GM18519 (cell line): ENCODE measurements at regions not wholly inside any gene's neighbourhood (a gene's known extent, or its start where the extent isn't known, plus 50 kb on each side); places are given as distances from the start of the nearest gene placed in this dataset.

Experiments used
- ATAC-seq: cut with Tn5 transposase; IDR thresholded peaks from one replicate; pipeline ENCODE4 v1.9.1; 2021; ENCODE audit warnings: mild to moderate bottlenecking, moderate library complexity; ENCODE audit not compliant: unreplicated experiment, low FRiP score

- no peak for ATAC-seq
These were observed 102.8 kb upstream of the NUDT4 start for GRCh38 chr12:93274937-93275336.

GRCh38 chr12:93275589-93275988, 102.1 kb upstream of the NUDT4 start:
- ATAC-seq = no peak

DNA sequence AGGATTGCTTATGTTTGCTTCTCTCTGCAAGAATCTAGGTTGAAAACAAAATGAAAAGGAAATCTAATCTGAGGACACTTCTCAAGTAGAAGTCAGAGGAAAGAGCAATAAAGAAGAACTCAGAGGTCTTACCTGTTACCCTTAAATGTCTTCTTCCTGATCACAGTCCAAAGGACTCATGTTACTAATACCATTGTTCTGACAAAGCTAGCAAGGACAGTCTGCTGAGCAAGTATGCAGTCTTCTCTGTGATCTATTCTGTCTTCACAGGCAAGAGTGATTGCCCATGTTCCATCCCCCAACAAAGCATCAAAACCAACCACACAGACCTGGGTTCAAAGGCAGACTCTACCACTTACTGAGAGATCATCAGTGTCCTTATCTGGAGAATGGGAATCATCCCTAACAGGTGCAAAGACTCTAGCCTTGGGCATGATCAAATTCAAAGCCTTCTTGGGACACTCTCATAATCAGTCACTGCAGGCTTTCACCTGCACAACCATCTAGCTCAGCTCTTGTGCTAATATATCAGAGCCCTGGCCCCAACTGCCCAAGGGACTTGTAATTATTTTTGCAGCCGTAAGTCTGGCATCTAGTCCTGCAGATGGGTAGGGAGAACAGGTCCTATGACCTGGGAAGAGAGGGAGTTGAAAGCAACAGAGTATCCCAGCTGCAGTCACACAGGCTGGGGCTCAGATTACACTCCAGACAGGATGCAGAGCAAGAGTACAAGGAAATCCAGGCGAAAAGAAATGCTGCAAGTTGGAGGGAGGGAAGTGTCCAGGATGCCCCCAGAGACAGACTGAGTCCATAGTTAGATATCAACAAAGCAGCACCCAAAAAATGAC, 97.9 kb upstream of the NUDT4 start:
- ATAC-seq = no peak

DNA sequence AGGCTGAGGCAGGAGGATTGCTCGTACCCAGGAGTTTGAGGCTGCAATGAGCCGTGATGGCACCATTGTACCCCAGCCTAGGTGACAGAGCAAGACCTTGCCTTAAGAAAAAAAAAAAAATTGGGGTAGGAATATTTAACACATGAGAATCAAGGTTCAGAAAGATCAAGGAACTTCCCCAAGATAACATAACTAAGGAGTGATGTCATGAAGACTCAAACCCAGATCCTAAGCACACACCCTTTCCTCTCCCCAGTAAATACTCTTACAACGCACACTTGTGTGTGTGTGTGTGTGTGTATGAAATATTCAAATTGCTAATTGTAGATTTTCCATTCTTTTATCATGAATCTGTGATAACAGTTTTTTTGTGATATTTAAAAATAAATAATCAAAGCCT, 90.6 kb upstream of the NUDT4 start:
- ATAC-seq = no peak

- ATAC-seq = no peak
These were observed 89.1 kb upstream of the NUDT4 start for GRCh38 chr12:93288626-93289025.

DNA sequence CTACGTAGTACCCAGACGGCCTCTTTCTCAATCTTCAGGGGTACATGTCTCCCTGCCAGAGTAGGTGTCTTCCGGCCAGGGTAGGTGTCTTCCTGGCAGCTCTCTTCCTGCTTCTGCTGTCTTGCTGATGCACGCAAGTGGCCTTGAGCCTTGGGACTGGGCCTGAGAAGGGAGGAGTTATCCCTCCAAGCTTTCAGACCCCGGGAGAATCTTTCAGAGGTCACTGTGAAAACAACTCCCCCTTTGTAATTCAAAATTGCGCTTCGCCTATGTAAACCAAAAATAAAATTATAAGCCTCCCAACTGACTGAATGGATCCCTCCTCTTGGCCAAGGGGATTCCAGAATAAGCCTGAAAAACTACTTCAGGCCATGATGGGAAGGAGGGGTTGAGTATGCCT, 87.3 kb upstream of the NUDT4 start:
- ATAC-seq = no peak

GRCh38 chr12:93292213-93292612, 85.5 kb upstream of the NUDT4 start:
- no peak for ATAC-seq

DNA sequence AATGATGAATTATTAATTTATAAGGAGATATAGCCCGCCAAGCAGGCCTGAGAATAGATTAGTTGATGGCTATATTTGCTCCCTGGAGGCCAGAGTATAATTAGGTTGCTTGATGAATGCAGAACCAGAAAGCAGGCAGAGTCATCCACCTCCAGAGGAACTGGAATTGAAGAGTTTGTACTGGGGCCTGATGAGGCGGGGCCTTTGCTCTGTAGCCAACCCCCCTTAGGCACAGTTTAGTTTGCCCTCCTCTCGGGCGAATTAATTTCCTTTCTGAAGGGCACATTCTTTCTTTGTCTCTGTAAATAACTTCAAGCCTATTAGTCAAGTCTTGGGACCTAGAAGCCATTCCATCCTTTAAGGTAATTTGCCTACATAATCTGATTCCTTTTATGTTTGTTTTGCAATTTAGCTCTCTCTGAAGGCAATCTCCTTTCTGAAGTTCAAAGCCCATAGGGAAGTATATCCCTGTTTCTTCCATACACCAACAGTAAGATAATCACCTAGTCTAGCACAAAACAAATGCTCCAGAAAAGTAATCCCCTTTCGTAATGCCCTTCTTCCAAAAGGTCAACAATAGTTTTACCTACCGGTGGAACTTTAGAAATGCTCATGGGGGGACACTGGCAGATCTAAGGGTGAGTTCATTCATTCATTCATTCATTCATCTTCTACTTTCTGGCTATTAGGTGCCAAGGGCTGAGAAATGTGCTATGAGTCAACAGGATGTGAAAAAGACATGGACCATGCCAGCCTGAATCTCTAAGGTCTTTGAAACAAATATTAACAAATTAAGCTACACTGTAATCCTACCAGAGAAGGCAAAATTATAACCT, 84.8 kb upstream of the NUDT4 start:
- ATAC-seq = no peak

DNA sequence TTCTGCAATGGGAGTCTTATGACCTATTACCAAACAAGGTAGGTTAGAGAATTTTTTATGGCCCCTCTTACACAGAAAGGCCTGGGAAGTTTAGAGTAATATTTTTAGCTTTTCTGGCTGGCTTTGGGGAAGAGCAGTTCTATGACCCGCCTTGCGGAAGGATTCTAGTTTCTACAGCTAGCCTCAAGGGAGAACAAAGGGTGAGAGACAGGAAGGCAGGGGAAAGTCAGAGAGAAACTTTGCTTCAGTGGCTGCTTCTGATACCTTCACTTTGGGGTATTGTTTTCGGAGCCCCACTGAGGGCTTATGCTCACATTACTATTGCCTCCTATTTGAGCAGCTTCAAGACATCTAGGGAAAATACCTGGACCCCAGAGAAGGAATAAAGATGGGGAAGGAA, 80.7 kb upstream of the NUDT4 start:
- peak; percentile 68 for ATAC-seq

- ATAC-seq = no peak
These were observed 80.2 kb upstream of the NUDT4 start for GRCh38 chr12:93297536-93297935.

- no peak for ATAC-seq
These were observed 78.4 kb upstream of the NUDT4 start for GRCh38 chr12:93299262-93299846.

DNA sequence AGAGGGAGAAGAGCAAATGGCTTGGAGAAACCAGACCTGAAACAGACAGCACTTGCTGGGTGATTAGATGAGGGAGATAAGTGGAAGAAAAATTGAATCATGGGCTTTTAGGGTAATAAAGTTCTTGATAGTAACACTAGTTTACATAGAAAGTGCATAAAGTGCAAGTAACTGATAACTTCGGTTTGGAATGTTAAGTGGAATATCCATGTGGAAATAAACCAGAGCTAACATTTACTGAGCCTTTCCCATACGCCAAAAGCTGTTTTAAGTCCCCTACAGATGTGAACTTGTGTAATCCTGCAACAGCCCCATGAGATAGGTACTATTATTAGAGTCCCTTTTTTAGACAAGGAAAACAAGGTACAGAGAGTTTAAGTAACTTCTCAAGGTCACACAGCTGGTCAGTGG, 77.1 kb upstream of the NUDT4 start:
- no peak for ATAC-seq

DNA sequence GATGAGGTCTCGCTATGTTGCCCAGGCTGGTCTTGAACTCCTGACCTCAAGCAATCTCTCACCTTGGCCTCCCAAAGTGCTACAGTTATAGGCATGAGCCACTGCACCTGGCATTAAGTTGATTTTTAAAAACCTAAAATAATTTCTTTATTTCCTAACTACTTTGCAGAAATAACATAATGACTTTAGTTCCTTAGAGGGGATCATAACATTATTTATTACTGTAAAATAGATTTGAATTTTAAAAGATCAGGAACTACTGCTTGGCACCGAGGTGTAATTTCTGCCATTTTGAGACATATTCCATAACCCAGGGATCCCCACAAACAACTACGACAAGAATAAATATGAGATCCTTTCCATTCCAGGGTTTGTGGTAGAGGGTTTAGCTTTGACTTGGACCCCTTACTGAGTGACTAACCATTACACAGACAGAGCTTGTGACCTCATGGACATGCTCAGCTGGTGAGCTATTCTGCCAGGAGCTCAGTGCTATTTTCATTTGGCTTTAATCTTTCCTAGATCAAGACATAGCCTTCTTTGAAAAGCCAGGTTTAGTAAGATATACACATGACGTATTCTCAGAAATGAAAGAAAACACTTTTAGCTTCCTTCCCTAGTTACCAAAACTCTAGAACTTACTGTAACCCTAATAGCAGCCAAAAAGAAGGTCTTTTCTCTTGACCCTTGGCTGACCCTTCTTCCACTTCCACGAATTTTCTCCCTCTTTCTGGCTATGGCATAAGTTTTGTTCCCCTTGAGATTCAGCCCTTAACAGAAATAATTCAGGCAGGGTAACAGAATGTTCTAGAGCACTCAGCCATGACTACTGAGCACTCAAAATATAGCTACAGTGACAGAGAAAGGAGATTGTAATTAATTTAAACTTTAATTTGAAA, 75.1 kb upstream of the NUDT4 start:
- no peak for ATAC-seq

DNA sequence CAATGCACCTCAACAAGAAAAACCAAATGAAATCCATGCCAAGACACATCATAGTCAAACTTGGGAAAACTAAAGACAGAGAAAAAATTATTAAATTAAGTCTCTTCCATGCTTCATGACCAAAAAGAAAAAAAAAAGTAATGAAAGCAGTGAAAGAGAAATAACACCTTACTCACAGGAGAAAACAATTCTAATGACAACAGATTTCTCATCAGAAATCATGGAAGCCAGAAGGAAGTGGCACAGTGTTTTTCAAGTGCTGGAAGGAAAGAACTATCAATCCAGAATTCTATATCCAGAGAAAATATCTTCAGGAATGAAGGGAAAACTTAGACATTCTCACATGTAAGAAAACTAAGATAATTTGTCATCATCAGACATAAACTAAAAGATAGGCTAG, 71.1 kb upstream of the NUDT4 start:
- no peak for ATAC-seq

- ATAC-seq = no peak
These were observed 69.4 kb upstream of the NUDT4 start for GRCh38 chr12:93308281-93308680.

DNA sequence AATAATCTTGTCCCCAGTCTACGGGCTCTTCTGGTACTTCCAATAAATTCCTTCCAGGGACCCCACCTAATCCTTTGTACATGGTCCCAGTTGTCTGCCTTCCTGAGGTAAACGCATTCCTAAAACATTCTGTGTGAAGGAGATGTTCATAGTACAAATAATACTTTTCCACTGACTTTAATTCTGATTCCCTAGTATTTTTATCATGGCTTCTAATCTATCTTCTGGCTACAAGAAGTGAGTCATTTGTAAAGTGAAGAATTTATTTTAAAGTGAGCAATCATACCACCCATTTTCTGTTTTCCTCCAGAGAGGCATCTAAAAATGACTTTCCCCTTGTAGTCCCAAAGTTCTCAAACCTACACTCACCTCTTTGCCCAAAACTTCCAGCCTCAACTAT, 65.9 kb upstream of the NUDT4 start:
- no peak for ATAC-seq

DNA sequence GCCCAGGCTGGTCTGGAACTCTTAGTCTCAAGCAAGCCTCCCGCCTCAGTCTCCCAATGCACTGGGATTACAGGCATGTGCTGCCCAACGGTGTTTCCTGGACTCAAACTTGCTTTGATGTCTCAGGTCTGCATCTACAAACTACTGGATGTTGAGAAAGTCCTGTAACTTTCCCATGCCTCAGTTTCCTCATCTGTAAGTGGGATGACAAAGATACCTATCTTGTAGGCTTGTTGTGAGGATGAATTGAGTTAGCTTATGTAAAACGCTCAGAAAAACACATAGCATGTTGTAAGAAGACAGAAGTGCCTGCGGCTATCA, 63.6 kb upstream of the NUDT4 start:
- no peak for ATAC-seq

DNA sequence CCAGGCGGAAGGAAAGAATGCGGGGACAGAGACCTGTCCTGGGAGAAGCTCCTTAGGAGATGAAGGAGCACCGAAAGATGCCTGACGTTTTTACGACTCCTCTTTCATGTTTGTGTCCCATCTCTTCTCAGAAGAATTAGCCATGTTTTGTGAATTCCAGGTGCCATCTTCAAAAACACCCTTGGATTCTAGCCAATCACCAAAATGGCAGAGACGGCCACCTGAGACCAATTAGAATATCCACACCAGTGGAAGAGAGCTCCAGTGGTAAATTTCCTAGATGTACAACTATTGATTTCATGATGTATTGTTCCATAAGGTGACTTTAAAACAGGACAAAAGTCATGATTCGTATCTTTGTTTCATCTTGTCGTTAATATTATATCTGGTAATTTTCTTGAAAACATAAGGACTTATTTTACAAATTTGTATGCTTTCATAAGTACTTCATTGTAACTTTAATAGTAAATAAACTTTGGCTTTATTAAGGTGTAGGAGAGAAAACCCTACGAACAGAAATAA, 62.3 kb upstream of the NUDT4 start:
- no peak for ATAC-seq

DNA sequence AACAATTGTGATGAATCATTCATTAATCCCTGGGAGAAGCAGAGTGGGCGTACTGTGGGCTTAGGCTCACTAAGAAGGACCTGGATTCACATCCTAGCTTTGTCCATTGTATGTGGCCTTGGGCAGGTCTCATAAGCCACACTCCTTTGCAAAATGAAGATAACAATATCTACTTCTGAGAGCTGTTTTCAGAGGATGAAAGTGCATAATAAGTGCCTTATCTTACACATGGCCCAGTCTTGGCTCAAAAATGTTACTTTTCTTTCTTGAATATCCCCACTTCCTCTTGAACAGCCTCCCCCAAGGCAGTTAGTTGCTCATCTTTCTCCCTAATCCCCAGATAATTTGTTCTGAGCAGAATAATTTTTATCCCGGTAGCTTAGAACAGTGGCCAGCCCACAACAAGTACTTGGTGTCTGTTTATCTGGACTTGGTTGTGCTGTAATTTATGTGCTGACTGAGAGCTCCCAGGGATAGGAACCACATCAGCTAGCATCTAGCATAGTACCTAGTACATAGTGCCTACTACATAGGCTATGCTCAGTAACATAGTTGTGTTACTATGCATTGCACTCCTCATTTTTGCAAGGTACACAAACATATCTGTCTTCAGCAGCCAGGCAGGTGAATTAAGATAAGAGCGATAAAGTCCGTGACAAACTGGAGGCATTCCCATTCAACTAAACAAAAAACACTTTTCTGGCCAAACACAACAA, 61.7 kb upstream of the NUDT4 start:
- no peak for ATAC-seq

DNA sequence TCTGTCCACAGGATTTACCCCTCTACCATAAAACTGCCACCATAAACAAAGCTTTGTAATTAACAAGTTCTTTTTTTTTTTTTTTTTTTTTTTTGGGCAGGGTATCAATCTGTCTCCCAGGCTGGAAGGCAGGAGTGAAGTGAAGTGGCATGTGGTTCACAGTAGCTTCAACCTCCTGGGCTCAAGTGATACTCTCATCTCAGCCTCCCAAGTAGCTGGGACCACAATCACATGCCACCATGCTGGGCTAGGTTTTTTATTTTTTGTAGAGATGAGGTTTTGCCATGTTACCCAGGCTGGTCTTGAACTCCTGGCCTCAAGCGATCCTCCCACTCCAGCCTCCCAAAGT, 61.1 kb upstream of the NUDT4 start:
- no peak for ATAC-seq
